Kidney capillary endothelial cell (primary cell): ENCODE measurements at regions not wholly inside any gene's neighbourhood (a gene's known extent, or its start where the extent isn't known, plus 50 kb on each side); places are given as distances from the start of the nearest gene placed in this dataset.

Experiments used
- DNase-seq: peaks from one replicate; pipeline ENCODE4 v3.0.0-alpha.2; 2018; ENCODE audit warnings: low spot score

- DNase-seq = no peak
Measured at GRCh38 chr15:37789397-37789786, 145.0 kb upstream of the TMCO5A start.

GRCh38 chr15:37789881-37790280, 144.6 kb upstream of the TMCO5A start:
- peak; percentile 42 for DNase-seq

DNA sequence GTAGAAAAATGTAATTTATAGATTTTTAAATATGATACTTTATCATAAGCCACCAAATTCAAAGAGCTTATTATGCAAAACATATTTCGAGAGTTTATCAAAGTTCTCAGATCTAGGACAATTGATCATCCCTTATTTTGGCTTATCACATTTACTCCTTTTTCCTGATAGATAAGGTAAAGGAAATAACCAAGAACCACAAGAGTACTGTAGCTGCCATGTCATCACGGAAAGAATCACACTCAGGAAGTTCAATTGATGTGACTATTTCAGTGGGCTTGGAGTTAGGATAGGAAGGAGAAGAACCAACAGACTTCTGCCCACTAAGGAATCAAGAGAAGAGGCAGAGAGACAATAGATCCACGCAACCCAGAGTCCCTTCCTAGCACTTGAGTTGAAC, 142.7 kb upstream of the TMCO5A start:
- no peak for DNase-seq

- DNase-seq = no peak
Measured at GRCh38 chr15:37792351-37792750, 142.1 kb upstream of the TMCO5A start.

- no peak for DNase-seq
Measured at GRCh38 chr15:37793851-37794250, 140.6 kb upstream of the TMCO5A start.

DNA sequence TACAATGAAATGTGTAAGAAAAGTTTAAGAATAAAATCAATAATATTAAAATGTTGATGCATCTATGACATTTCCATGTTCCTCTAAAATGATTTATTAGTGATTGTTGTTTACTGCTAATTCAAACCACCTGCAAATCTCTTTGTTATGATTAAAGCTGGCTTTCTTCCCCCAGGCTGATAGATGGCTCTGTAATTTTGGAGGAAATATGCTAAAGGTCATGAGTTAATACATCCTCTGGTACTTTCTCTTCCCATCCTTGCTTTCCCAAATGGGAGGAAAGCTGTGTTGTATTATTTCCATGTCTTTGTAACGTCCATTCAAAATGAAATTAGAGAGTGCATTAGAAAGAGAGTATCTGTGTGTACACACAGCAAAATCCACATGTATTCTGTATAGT, 139.5 kb upstream of the TMCO5A start:
- no peak for DNase-seq

GRCh38 chr15:37801529-37801928, 132.9 kb upstream of the TMCO5A start:
- no peak for DNase-seq

GRCh38 chr15:37806808-37807207, 127.6 kb upstream of the TMCO5A start:
- DNase-seq = no peak

DNA sequence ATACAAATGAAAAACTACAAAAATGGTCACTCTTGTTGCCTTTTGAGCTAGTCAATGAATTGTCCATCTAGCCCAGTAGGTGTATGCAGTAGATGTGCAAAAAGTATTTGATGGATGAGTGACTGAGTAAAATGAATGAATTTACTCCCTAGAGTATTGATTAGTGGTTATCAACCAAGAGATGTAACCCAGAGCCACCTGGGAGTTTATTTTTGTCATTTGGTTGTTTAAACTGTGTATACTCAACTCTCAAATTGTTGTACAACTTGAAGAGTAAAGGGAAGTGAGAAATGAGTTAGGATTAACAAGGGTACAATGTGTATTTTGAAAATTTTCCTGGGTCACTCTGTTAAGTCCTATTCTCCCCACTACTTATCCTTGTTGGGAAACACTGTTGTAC, 124.1 kb upstream of the TMCO5A start:
- no peak for DNase-seq

DNA sequence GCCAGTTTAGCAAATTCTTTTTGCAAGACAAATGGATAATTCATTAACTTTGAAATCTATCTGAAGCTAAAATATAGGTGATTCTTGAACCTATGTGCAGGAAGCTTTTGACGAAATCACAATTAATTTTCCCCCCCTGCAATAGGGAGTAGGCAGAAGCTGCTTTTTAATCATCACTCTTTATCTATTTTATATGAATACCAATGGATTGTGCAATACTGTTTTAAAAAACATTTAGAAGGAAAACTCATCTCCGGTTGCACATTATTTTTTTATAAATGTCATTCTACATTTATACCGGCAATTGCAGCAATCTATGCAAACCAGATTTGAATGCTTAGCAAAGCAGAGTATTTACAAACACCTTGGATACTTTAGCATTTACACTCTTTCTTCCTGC, 121.1 kb upstream of the TMCO5A start:
- no peak for DNase-seq

DNA sequence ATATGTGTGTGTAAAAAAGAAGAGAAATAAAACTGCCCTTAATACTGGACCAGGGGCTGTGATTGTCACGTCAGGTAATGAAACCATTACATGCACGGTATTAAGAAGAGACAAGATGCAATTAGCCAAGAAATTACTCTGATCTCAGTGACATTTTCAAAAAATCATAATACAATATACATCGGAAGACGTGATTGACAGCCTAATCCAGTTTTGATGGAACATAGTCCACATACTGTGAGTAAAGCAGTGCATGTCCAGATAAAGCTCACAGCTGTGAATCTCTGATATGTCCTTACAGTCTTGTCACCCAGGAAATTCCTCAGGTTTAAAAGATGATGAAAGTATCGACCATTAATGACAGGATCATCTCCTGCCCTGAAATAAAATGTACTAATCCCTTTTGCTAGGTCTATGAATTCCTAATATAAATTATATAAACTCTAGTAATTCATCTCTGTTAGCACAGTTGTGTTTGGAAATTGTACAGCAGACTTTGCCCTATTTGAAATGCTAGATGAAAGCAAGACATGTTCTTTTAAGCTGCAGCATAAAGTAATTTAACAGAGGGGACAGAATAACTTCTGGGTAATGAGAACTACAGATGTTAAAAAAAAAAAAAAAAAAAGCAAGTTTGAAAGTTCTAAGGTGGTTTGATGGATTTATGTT, 119.5 kb upstream of the TMCO5A start:
- no peak for DNase-seq

GRCh38 chr15:37818152-37818677, 116.2 kb upstream of the TMCO5A start:
- DNase-seq = no peak

- DNase-seq = no peak
Measured at GRCh38 chr15:37819191-37819590, 115.2 kb upstream of the TMCO5A start.

DNA sequence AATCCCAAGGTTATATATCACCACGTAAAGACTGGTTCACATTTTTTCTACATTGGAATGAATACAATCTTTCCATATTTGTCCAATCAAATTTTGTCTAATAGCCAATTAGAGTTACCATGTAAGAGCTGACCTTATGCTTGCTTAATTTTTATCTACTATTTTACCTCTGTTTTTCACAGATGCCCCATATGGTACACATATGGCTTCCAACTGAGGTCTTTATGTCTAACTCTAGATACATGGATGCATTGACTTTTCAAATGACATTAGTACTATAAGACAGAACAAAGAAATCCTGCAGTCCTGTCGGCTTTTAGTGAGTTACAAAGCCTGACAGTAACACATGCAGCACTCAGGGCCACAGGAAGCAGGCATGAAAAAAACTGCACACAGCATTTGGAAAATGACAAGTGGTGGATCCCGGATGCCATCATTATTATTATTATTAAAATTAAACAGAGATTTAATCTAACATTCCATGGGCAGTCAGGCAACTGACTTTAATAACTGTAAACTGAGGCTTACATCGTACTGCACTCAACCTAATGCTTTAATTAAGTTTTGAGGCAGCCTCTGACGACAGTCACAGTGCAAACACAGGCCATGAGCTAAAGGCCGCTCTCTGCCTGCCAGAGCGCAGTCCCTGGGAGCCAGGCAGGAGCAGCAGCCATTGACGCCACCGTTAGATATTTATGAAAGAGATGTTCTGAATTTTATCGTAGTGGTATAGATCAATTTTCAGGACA, 113.9 kb upstream of the TMCO5A start:
- no peak for DNase-seq

DNA sequence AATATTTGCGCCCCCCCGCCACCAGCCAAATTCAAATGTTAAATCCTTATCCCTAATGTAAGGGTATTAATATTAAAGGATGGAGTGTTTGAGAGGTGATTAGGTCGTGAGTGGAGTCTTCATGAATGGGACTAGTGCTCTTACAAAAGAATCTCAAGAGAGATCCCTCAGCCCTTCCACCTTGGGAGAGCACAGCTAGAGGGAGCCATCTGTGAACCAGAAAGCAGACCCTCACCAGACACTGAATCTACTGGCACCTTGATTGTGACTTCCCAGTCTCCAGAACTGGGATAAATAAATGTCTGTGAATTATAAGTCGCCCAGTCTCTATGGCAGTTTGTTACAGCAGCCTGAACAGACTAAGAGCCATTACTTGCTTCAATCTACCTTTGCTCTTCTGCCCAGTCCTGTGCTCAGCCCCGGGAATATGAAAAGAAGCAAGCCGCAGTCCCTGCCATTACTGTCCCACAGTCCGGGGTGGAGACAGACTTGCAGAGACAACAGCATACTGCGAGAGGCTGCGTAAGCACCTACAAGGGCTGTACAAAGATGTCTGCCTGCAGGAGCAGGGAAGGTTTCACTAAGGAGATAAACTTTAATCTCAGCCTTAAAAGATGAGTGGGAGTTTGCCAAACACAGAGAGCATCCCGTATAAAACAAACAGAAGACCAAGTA, 110.7 kb upstream of the TMCO5A start:
- no peak for DNase-seq

GRCh38 chr15:37824717-37825382, 109.6 kb upstream of the TMCO5A start:
- peak; percentile 86 for DNase-seq

- DNase-seq = no peak
Measured at GRCh38 chr15:37837276-37837675, 97.2 kb upstream of the TMCO5A start.

DNA sequence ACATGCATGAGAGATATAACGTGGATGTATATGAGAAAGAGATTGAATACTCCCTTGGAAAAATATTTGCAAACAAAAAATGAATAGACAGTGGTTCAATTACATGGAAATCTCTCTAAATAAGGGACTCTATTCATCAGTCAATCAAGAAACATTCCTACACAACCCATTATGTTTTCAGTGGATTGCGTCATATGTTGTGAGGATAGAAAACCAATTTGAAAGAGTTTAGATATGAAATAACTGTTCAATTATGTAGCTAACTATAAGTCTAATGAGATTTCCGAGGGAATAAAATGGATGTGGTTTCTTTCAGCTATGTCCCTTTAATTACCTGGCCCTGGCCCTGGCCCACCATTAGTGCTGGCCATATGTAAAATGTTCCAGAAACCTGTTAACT, 86.7 kb upstream of the TMCO5A start:
- no peak for DNase-seq

GRCh38 chr15:37856109-37856508, 78.3 kb upstream of the TMCO5A start:
- DNase-seq = no peak

DNA sequence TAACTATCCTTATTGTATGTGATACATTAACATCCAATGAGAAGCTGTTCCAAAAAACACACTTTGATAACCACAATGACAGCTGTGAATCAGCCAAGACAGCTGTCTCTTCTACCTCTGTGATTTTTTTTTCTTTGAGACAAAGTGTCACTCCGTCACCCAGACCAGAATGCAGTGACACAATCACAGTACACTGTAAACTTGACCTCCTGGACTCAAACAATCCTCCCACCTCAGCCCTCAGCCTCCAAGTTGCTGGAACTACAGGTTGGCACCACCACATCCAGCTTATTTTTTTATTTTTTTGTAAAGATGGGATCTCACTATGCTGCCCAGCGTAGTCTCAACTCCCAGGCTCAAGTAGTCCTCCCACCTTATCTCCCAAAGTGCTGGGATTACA, 73.5 kb upstream of the TMCO5A start:
- no peak for DNase-seq

GRCh38 chr15:37865687-37866086, 68.8 kb upstream of the TMCO5A start:
- no peak for DNase-seq

GRCh38 chr15:37870711-37871110, 63.7 kb upstream of the TMCO5A start:
- DNase-seq = no peak

- no peak for DNase-seq
Measured at GRCh38 chr15:37872661-37873060, 61.8 kb upstream of the TMCO5A start.
